ENCODE measurements at regions not wholly inside any gene's neighbourhood (a gene's known extent, or its start where the extent isn't known, plus 50 kb on each side); places are given as distances from the start of the nearest gene placed in this dataset.

DNA sequence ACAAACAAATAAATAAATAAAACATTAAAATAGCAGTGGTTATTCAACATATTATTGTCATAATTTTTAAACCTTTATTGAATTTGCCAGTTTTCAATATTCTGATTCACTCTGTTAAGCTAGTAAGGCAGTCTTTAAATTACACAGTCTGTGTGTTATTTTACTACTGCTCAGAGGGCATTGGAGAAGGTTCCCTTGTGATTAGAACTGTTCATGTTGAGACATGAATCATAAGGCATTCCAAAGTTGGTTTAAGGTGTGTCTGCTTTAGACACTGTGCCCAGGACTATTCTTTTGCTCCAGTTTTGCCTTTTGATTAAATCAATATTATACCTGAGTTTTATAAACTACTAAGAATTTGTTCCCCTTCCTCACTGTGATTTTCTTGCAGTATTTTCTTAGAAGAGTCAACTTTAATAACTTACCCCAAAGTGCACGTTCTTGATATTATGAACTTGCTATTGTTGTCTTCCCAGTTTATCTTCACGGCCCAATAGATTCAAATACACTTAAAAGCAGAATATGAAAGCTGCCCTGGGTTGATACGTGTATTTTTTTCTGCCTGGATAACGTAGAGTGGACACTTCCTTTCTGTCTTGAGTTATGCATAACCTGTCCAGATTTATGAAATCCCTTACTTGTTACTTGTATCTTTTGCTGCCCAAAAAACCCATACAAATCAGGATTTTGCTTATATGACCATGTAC is 105.3 kb upstream of the BCAT1 start:
- no peak for TF ChIP-seq POLR2A (IDR thresholded peaks at IDR 0.05)
- TF ChIP-seq, protein P1, sequence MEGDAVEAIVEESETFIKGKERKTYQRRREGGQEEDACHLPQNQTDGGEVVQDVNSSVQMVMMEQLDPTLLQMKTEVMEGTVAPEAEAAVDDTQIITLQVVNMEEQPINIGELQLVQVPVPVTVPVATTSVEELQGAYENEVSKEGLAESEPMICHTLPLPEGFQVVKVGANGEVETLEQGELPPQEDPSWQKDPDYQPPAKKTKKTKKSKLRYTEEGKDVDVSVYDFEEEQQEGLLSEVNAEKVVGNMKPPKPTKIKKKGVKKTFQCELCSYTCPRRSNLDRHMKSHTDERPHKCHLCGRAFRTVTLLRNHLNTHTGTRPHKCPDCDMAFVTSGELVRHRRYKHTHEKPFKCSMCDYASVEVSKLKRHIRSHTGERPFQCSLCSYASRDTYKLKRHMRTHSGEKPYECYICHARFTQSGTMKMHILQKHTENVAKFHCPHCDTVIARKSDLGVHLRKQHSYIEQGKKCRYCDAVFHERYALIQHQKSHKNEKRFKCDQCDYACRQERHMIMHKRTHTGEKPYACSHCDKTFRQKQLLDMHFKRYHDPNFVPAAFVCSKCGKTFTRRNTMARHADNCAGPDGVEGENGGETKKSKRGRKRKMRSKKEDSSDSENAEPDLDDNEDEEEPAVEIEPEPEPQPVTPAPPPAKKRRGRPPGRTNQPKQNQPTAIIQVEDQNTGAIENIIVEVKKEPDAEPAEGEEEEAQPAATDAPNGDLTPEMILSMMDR (IDR thresholded peaks at IDR 0.05 in 4 of 5, conservative IDR thresholded peaks at IDR 0.05 in 1 of 5), result no peak

All from gastrocnemius medialis (tissue), 4 donors.